ENCODE measurements at regions not wholly inside any gene's neighbourhood (a gene's known extent, or its start where the extent isn't known, plus 50 kb on each side); places are given as distances from the start of the nearest gene placed in this dataset.

GRCh38 chr15:47437491-47437890, 279.8 kb upstream of the SEMA6D start (continued):
- no peak for TF ChIP-seq ZNF263 (CRISPR knock-in tag; IDR thresholded peaks at IDR 0.05; ENCODE audit: low read depth)

- H3K9me3 Mint-ChIP-seq = peaks cover 6% of the 10 kb centered on the region
- no peaks in the 10 kb centered on the region for H3K27me3 Mint-ChIP-seq (ENCODE audit: low read depth)
- H3K4me1 Mint-ChIP-seq = peaks cover 20% of the 10 kb centered on the region
- ChIA-PET CTCF (interaction anchor here (0.9 kb wide), 1 partner anchor 32 kb away, joined by 3 read pairs; no protein-coding TSS in a partner anchor), POLR2A (no interaction called here)
- TF ChIP-seq PRDM15 (CRISPR knock-in tag; IDR thresholded peaks at IDR 0.05) (no peak), GTF2I (CRISPR knock-in tag; conservative IDR thresholded peaks at IDR 0.05) (no peak), ZNF425 (CRISPR knock-in tag; conservative IDR thresholded peaks at IDR 0.05) (no peak), CDX4 (CRISPR knock-in tag; IDR thresholded peaks at IDR 0.05; ENCODE audit: borderline replicate concordance) (no peak)
- ATAC-seq (no peak), DNase-seq (ENCODE audit: low spot score) (no peak)
- no peaks in the 10 kb centered on the region for H3K36me3 Mint-ChIP-seq
- no peak overlapping the region for H3K4me3 Mint-ChIP-seq
- no peak overlapping the region for H3K27ac Mint-ChIP-seq
Measured at GRCh38 chr15:47439146-47440111, 277.9 kb upstream of the SEMA6D start.

- H3K4me1 Mint-ChIP-seq = peaks cover 20% of the 10 kb centered on the region
- no peak for DNase-seq (ENCODE audit: low spot score)
- no peak for ATAC-seq
- TF ChIP-seq ETV6 (CRISPR knock-in tag; IDR thresholded peaks at IDR 0.05) (no peak), ZNF512 (CRISPR knock-in tag; IDR thresholded peaks at IDR 0.05; ENCODE audit: borderline replicate concordance) (no peak), FOXK1 (CRISPR knock-in tag; IDR thresholded peaks at IDR 0.05) (no peak), ATF6 (CRISPR knock-in tag; IDR thresholded peaks at IDR 0.05) (no peak), ATF3 (CRISPR knock-in tag; conservative IDR thresholded peaks at IDR 0.05) (no peak), PRDM15 (CRISPR knock-in tag; IDR thresholded peaks at IDR 0.05) (no peak), SP1 (CRISPR knock-in tag; conservative IDR thresholded peaks at IDR 0.05) (no peak), ZSCAN18 (CRISPR knock-in tag; IDR thresholded peaks at IDR 0.05) (no peak)
- CTCF ChIA-PET = no interaction called here
- H3K27me3 Mint-ChIP-seq (ENCODE audit: low read depth) = no peaks in the 10 kb centered on the region
- POLR2A ChIA-PET = no interaction called here
- peaks cover 16% of the 10 kb centered on the region for H3K9me3 Mint-ChIP-seq
- H3K4me3 Mint-ChIP-seq = no peak overlapping the region
- H3K36me3 Mint-ChIP-seq = no peaks in the 10 kb centered on the region
- no peak overlapping the region for H3K27ac Mint-ChIP-seq
Measured at GRCh38 chr15:47442371-47442770, 274.9 kb upstream of the SEMA6D start.

All from WTC11 (cell line).